ENCODE measurements at regions not wholly inside any gene's neighbourhood (a gene's known extent, or its start where the extent isn't known, plus 50 kb on each side); places are given as distances from the start of the nearest gene placed in this dataset.

GRCh38 chr10:4351723-4352413 is 474.1 kb upstream of the AKR1E2 start:
- H3K4me1 ChIP-seq: peaks cover 20 to 34% of the 10 kb centered on the region in 2 donors
- no peak for TF ChIP-seq CTCF (IDR thresholded peaks at IDR 0.05)
- TF ChIP-seq POLR2A (IDR thresholded peaks at IDR 0.05): no peak
- 82 to 85% methylated on average over 3 of the region's 3 CpGs for WGBS, 2 donors

DNA sequence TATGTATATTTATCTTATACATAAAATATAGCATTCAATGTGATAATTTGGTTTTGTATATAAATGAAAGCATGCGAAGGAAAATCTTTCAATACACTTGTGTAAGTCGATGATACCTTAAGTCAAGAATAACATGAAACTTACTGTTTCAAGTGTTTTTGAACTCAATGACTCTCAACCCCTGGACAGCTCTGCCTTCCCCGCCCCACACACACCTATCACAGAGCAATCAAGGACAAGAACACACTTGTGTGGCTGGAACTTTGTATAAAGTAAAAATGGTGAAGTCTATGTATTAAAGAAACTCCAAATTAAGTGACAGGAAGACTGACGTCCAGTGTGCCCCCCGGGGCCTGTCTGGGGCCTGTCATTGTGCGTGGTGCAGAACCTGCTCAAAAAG is 478.6 kb upstream of the AKR1E2 start:
- peak; percentile 44 to 53 for DNase-seq
- H3K4me1 ChIP-seq: peaks cover 6 to 41% of the 10 kb centered on the region in 2 donors
- WGBS, 2 donors: 26 to 33% methylated on average over 6 of the region's 6 CpGs
- TF ChIP-seq CTCF (IDR thresholded peaks at IDR 0.05) (no peak), POLR2A (IDR thresholded peaks at IDR 0.05) (no peak)
- intact Hi-C loops (cut with DNase I): no loop called here
- H3K27me3 ChIP-seq: no peaks in the 10 kb centered on the region
- no peaks in the 10 kb centered on the region for H3K9me3 ChIP-seq
- H3K4me3 ChIP-seq (replicated peaks in 1 of 3): no peak overlapping the region
- no peak overlapping the region for H3K27ac ChIP-seq
- H3K36me3 ChIP-seq: no peaks in the 10 kb centered on the region

More at GRCh38 chr10:4351723-4352413, 474.1 kb upstream of the AKR1E2 start:
- no peaks in the 10 kb centered on the region for H3K9me3 ChIP-seq
- no peak overlapping the region for H3K4me3 ChIP-seq (replicated peaks in 1 of 3)
- no peaks in the 10 kb centered on the region for H3K36me3 ChIP-seq
- no peak for DNase-seq
- peak overlapping the region in 2 of 3 donors; percentile 37 to 42 for H3K27ac ChIP-seq
- no peaks in the 10 kb centered on the region for H3K27me3 ChIP-seq
- intact Hi-C loops (cut with DNase I): no loop called here

- Histone ChIP-seq H3K27me3 (no peaks in the 10 kb centered on the region), H3K4me1 (peaks cover 6 to 35% of the 10 kb centered on the region in 2 donors), H3K4me3 (replicated peaks in 1 of 3) (no peak overlapping the region), H3K9me3 (no peaks in the 10 kb centered on the region), H3K27ac (peak overlapping the region in 2 of 3 donors; percentile 24 to 31), H3K36me3 (no peaks in the 10 kb centered on the region)
- no peak for DNase-seq
- 39 to 53% methylated on average over 2 of the region's 2 CpGs for WGBS, 2 donors
- no peak for TF ChIP-seq CTCF (IDR thresholded peaks at IDR 0.05)
- TF ChIP-seq POLR2A (IDR thresholded peaks at IDR 0.05): no peak
- intact Hi-C loops (cut with DNase I): no loop called here
Observed at GRCh38 chr10:4345877-4346646, 479.9 kb upstream of the AKR1E2 start.

DNA sequence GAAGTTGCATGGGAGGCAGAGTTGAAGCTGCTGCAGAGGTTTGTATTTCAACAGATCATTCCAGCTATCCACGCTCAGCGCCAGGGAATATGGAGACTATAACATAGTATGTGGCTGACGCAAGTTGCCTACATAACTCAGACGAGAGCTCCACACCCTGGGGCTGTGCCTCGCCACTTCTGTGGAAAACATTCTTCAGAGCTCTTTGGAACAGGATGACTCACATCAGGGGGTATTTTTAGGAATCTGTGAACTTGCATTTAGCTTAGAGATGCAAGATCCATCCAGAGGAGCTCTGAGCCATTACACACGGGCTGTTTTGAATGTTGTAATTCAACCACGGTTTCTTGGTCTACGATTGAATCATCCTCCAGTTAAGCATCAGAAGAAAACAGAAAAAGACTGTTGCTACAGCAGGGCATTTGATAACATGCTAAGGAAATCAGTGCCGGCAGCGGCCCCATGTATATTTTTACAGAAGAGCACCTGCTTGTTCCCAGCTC is 481.5 kb upstream of the AKR1E2 start:
- Histone ChIP-seq H3K27ac (peak overlapping the region in 1 of 3 donors; percentile 42), H3K9me3 (no peaks in the 10 kb centered on the region), H3K4me1 (peaks cover 6 to 35% of the 10 kb centered on the region in 2 donors), H3K4me3 (replicated peaks in 1 of 3) (no peak overlapping the region), H3K36me3 (no peaks in the 10 kb centered on the region), H3K27me3 (no peaks in the 10 kb centered on the region)
- TF ChIP-seq POLR2A (IDR thresholded peaks at IDR 0.05) (no peak), CTCF (IDR thresholded peaks at IDR 0.05) (no peak)
- intact Hi-C loops (cut with DNase I): no loop called here
- WGBS, 2 donors: 63 to 70% methylated on average over 10 of the region's 10 CpGs
- DNase-seq: peak; percentile 9 to 21

- Histone ChIP-seq H3K27ac (no peak overlapping the region), H3K4me3 (replicated peaks in 1 of 3) (no peak overlapping the region)
- intact Hi-C loops (cut with DNase I): no loop called here
Observed at GRCh38 chr10:4343873-4344272, 482.1 kb upstream of the AKR1E2 start.

More at GRCh38 chr10:4343873-4344272, 482.1 kb upstream of the AKR1E2 start:
- peaks cover 6 to 35% of the 10 kb centered on the region in 2 donors for H3K4me1 ChIP-seq
- TF ChIP-seq POLR2A (IDR thresholded peaks at IDR 0.05) (no peak), CTCF (IDR thresholded peaks at IDR 0.05) (no peak)
- H3K36me3 ChIP-seq: no peaks in the 10 kb centered on the region
- WGBS, 2 donors: 93 to 95% methylated on average over 4 of the region's 4 CpGs
- DNase-seq: no peak
- H3K27me3 ChIP-seq: no peaks in the 10 kb centered on the region
- H3K9me3 ChIP-seq: no peaks in the 10 kb centered on the region

All from thyroid gland (tissue), 4 donors.